T-helper 9 cell (primary cell): ENCODE measurements at regions not wholly inside any gene's neighbourhood (a gene's known extent, or its start where the extent isn't known, plus 50 kb on each side); places are given as distances from the start of the nearest gene placed in this dataset.
"Not testable (repeated sequence)": the region's sequence is repeated elsewhere in the genome, so short reads cannot be mapped to it uniquely, and the experiment has no call there.

ENCODE experiments used
- DNase-seq: peaks from one replicate; pipeline ENCODE4 v3.0.0-alpha.2; 2020

GRCh38 chr12:69141074-69141473 lies 98.3 kb upstream of the CPSF6 start:
- no peak for DNase-seq

- DNase-seq, result no peak
These were observed 90.1 kb upstream of the CPSF6 start for GRCh38 chr12:69149270-69149669.

GRCh38 chr12:69150083-69150795 lies 89.1 kb upstream of the CPSF6 start:
- DNase-seq, result no peak

GRCh38 chr12:69150796-69151127 lies 88.6 kb upstream of the CPSF6 start:
- no peak for DNase-seq

- no peak for DNase-seq
These were observed 88.1 kb upstream of the CPSF6 start for GRCh38 chr12:69151254-69151764.

GRCh38 chr12:69154585-69155363 lies 84.6 kb upstream of the CPSF6 start:
- DNase-seq, result peak; percentile 76

GRCh38 chr12:69157023-69157655 lies 82.2 kb upstream of the CPSF6 start:
- DNase-seq, result peak; percentile 90

- DNase-seq, result peak; percentile 4
These were observed 77.5 kb upstream of the CPSF6 start for GRCh38 chr12:69161829-69162228.

GRCh38 chr12:69163681-69164362 lies 75.5 kb upstream of the CPSF6 start:
- DNase-seq, result no peak

GRCh38 chr12:69167648-69168165 lies 71.7 kb upstream of the CPSF6 start:
- DNase-seq, result no peak

- no peak for DNase-seq
These were observed 71.0 kb upstream of the CPSF6 start for GRCh38 chr12:69168363-69168762.

GRCh38 chr12:69168828-69169227 lies 70.5 kb upstream of the CPSF6 start:
- no peak for DNase-seq

GRCh38 chr12:69170293-69170692 lies 69.1 kb upstream of the CPSF6 start:
- no peak for DNase-seq

GRCh38 chr12:69171881-69172280 lies 67.5 kb upstream of the CPSF6 start:
- no peak for DNase-seq

GRCh38 chr12:69172491-69172890 lies 66.9 kb upstream of the CPSF6 start:
- DNase-seq, result no peak

GRCh38 chr12:69173368-69173767 lies 66.0 kb upstream of the CPSF6 start:
- DNase-seq, result no peak

- no peak for DNase-seq
These were observed 59.6 kb upstream of the CPSF6 start for GRCh38 chr12:69179786-69180185.

- DNase-seq, result not testable (repeated sequence)
These were observed 51.8 kb upstream of the CPSF6 start for GRCh38 chr12:69187572-69187971.

- no peak for DNase-seq
These were observed 49.9 kb upstream of the CPSF6 start for GRCh38 chr12:69189378-69189978.
